WTC11 (cell line): ENCODE measurements at regions not wholly inside any gene's neighbourhood (a gene's known extent, or its start where the extent isn't known, plus 50 kb on each side); places are given as distances from the start of the nearest gene placed in this dataset.

Source experiments
- ERG ChIP-seq: fragments of 250-450 bp; sonication (Bioruptor Pico); IDR thresholded peaks from 2 replicates; pipeline ENCODE4 v1.8.0; 2021; ENCODE audit warnings: mild to moderate bottlenecking
- NFYB ChIP-seq: sonication (generic); formaldehyde crosslinking; conservative IDR thresholded peaks from 2 replicates; pipeline ENCODE4 v1.8.0; 2022; ENCODE audit warnings: low read depth, missing genetic modification reagents
- NR2C2 ChIP-seq: sonication (generic); formaldehyde crosslinking; IDR thresholded peaks from 2 replicates; pipeline ENCODE4 v1.8.0; 2022; ENCODE audit warnings: mild to moderate bottlenecking, missing genetic modification reagents
- SP1 ChIP-seq: sonication (generic); formaldehyde crosslinking; conservative IDR thresholded peaks from 2 replicates; pipeline ENCODE4 v1.8.1; 2022; ENCODE audit warnings: missing genetic modification reagents
- TCF7 ChIP-seq: sonication (generic); formaldehyde crosslinking; IDR thresholded peaks from 2 replicates; pipeline ENCODE4 v1.8.0; 2022; ENCODE audit warnings: mild to moderate bottlenecking, low read depth, missing genetic modification reagents, moderate library complexity
- TF ChIP-seq, protein P1 (sequence below): fragments of 200-600 bp; IDR thresholded peaks from 2 replicates; pipeline ENCODE4 v1.8.0; 2022; ENCODE audit warnings: antibody characterized with exemption
- TF ChIP-seq, protein P2 (sequence below): sonication (generic); formaldehyde crosslinking; conservative IDR thresholded peaks from 2 replicates; pipeline ENCODE4 v1.8.1; 2022; ENCODE audit warnings: mild to moderate bottlenecking, missing genetic modification reagents

DNA sequence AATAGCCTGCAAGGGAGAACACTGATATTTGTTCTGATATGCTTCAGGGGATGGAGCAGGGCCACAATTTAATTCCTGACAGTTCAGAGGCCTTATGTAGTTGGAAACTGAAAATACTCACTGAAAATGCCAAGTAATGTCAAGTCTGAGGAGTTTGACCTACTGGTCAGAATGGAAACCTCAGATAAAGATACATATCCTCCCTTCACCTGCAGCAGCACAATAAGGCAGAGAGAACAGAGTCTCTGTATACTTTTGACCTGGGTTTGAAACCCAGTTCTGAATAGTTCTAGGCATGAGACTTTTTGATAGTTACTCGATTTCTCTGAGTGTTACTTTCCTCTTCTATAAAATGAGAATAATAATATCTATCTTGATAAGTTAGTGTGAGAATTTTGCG lies 65.8 kb upstream of the TRPC5 start:
- TF ChIP-seq, protein P1, sequence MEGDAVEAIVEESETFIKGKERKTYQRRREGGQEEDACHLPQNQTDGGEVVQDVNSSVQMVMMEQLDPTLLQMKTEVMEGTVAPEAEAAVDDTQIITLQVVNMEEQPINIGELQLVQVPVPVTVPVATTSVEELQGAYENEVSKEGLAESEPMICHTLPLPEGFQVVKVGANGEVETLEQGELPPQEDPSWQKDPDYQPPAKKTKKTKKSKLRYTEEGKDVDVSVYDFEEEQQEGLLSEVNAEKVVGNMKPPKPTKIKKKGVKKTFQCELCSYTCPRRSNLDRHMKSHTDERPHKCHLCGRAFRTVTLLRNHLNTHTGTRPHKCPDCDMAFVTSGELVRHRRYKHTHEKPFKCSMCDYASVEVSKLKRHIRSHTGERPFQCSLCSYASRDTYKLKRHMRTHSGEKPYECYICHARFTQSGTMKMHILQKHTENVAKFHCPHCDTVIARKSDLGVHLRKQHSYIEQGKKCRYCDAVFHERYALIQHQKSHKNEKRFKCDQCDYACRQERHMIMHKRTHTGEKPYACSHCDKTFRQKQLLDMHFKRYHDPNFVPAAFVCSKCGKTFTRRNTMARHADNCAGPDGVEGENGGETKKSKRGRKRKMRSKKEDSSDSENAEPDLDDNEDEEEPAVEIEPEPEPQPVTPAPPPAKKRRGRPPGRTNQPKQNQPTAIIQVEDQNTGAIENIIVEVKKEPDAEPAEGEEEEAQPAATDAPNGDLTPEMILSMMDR: no peak
- TF ChIP-seq, protein P2, sequence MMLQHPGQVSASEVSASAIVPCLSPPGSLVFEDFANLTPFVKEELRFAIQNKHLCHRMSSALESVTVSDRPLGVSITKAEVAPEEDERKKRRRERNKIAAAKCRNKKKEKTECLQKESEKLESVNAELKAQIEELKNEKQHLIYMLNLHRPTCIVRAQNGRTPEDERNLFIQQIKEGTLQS (CRISPR knock-in tag): no peak
- no peak for TF ChIP-seq SP1 (CRISPR knock-in tag)
- TF ChIP-seq TCF7 (CRISPR knock-in tag): no peak
- no peak for TF ChIP-seq ERG (CRISPR knock-in tag)
- no peak for TF ChIP-seq NR2C2
- no peak for TF ChIP-seq NFYB
